Chondrocyte (in vitro differentiated cells): ENCODE measurements at regions not wholly inside any gene's neighbourhood (a gene's known extent, or its start where the extent isn't known, plus 50 kb on each side); places are given as distances from the start of the nearest gene placed in this dataset.

Experiments
- DNase-seq: peaks from one replicate; pipeline ENCODE4 v3.0.0; 2021; ENCODE audit warnings: mixed read lengths, low spot score
- H3K27ac Mint-ChIP-seq: one replicate; pipeline ENCODE4 v1.8.0; 2021; ENCODE audit warnings: mild to moderate bottlenecking, moderate library complexity, mixed read lengths; ENCODE audit not compliant: unreplicated experiment
- H3K27me3 Mint-ChIP-seq: 2 replicates; pipeline ENCODE4 v1.8.0; 2021; ENCODE audit warnings: low read depth, mixed read lengths
- H3K36me3 Mint-ChIP-seq: 2 replicates; pipeline ENCODE4 v1.8.0; 2021; ENCODE audit warnings: low read depth, mixed read lengths
- H3K4me1 Mint-ChIP-seq: 2 replicates; pipeline ENCODE4 v1.8.0; 2021; ENCODE audit warnings: low read depth, mild to moderate bottlenecking, mixed read lengths
- H3K4me3 Mint-ChIP-seq: one replicate; pipeline ENCODE4 v1.8.0; 2021; ENCODE audit warnings: mild to moderate bottlenecking, moderate library complexity, mixed read lengths; ENCODE audit not compliant: unreplicated experiment
- H3K9me3 Mint-ChIP-seq: 2 replicates; pipeline ENCODE4 v1.8.0; 2021; ENCODE audit warnings: low read depth, mixed read lengths
- CTCF ChIP-seq: fragments of 200-600 bp; sonication (generic); IDR thresholded peaks from 2 replicates; pipeline ENCODE4 v1.5.0; 2021; ENCODE audit warnings: antibody characterized with exemption, mild to moderate bottlenecking, moderate library complexity

- Mint-ChIP-seq H3K27me3 (no peaks in the 10 kb centered on the region), H3K9me3 (no peaks in the 10 kb centered on the region), H3K36me3 (peaks cover 7% of the 10 kb centered on the region), H3K27ac (no peak overlapping the region), H3K4me3 (no peak overlapping the region), H3K4me1 (peaks cover 49% of the 10 kb centered on the region)
- no peak for DNase-seq
- no peak for TF ChIP-seq CTCF
Observed at GRCh38 chr14:100400115-100400514, 77.0 kb downstream of the SLC25A47 start.

- TF ChIP-seq CTCF: no peak
- Mint-ChIP-seq H3K4me3 (no peak overlapping the region), H3K4me1 (peaks cover 53% of the 10 kb centered on the region), H3K36me3 (peaks cover 7% of the 10 kb centered on the region), H3K9me3 (no peaks in the 10 kb centered on the region), H3K27me3 (no peaks in the 10 kb centered on the region), H3K27ac (no peak overlapping the region)
- DNase-seq: no peak
Observed at GRCh38 chr14:100401031-100401692, 78.0 kb downstream of the SLC25A47 start.

- Mint-ChIP-seq H3K4me1 (peaks cover 59% of the 10 kb centered on the region), H3K36me3 (peaks cover 7% of the 10 kb centered on the region), H3K9me3 (no peaks in the 10 kb centered on the region), H3K27ac (no peak overlapping the region), H3K4me3 (no peak overlapping the region), H3K27me3 (no peaks in the 10 kb centered on the region)
- DNase-seq: no peak
- TF ChIP-seq CTCF: no peak
Observed at GRCh38 chr14:100401792-100402191, 78.7 kb downstream of the SLC25A47 start.

GRCh38 chr14:100402631-100403030, 79.5 kb downstream of the SLC25A47 start:
- no peaks in the 10 kb centered on the region for H3K27me3 Mint-ChIP-seq
- H3K36me3 Mint-ChIP-seq: peaks cover 3% of the 10 kb centered on the region
- no peak for DNase-seq
- peaks cover 59% of the 10 kb centered on the region for H3K4me1 Mint-ChIP-seq
- H3K27ac Mint-ChIP-seq: no peak overlapping the region
- no peak for TF ChIP-seq CTCF
- H3K9me3 Mint-ChIP-seq: no peaks in the 10 kb centered on the region
- no peak overlapping the region for H3K4me3 Mint-ChIP-seq

- DNase-seq: no peak
- Mint-ChIP-seq H3K9me3 (no peaks in the 10 kb centered on the region), H3K4me1 (peaks cover 61% of the 10 kb centered on the region), H3K27me3 (no peaks in the 10 kb centered on the region), H3K4me3 (no peak overlapping the region), H3K27ac (no peak overlapping the region), H3K36me3 (peaks cover 3% of the 10 kb centered on the region)
- no peak for TF ChIP-seq CTCF
Observed at GRCh38 chr14:100403105-100403504, 80.0 kb downstream of the SLC25A47 start.
